HEK293T (cell line): ENCODE measurements at regions not wholly inside any gene's neighbourhood (a gene's known extent, or its start where the extent isn't known, plus 50 kb on each side); places are given as distances from the start of the nearest gene placed in this dataset.

ENCODE experiments used
- ARNT ChIP-seq: fragments of 450-650 bp; IDR thresholded peaks from 2 replicates; pipeline ENCODE4 v1.6.1; 2017; ENCODE audit warnings: mild to moderate bottlenecking
- BHLHE40 ChIP-seq: fragments of 450-650 bp; IDR thresholded peaks from 2 replicates; pipeline ENCODE4 v1.6.1; 2016; ENCODE audit warnings: mild to moderate bottlenecking, moderate library complexity, borderline replicate concordance
- ELF4 ChIP-seq: fragments of 450-650 bp; IDR thresholded peaks from 2 replicates; pipeline ENCODE4 v1.6.1; 2017; ENCODE audit warnings: antibody characterized with exemption
- FOXA1 ChIP-seq: fragments of 450-650 bp; IDR thresholded peaks from 2 replicates; pipeline ENCODE4 v1.6.1; 2016; ENCODE audit warnings: mild to moderate bottlenecking
- LEF1 ChIP-seq: fragments of 450-650 bp; IDR thresholded peaks from 2 replicates; pipeline ENCODE4 v1.6.1; 2017; ENCODE audit warnings: mild to moderate bottlenecking, borderline replicate concordance
- SP1 ChIP-seq: fragments of 450-650 bp; IDR thresholded peaks from 2 replicates; pipeline ENCODE4 v1.6.1; 2017
- SUZ12 ChIP-seq: fragments of 450-650 bp; IDR thresholded peaks from 2 replicates; pipeline ENCODE4 v1.6.1; 2016; ENCODE audit warnings: mild to moderate bottlenecking
- TARDBP ChIP-seq: fragments of 450-650 bp; IDR thresholded peaks from 2 replicates; pipeline ENCODE4 v1.6.1; 2016

DNA sequence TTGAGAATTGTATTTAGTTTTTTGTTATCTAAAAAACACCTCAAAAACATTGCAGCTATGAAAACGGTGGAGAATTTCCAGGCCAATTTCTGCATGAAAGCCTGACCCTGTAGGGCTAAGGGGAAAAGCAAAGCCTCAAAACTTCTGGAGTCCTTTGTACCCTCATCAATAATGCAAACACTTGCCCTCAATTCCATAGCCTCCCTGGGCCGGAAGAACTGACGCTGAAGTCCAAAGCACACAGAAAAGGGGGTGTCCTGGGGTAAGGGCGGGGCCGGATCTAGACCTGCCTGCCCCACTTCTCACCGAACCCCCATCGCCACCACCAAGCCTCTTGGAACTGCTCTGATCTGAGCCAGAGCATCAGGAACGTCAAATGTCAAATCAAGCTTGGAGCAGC lies 173.9 kb upstream of the S100G start:
- TF ChIP-seq FOXA1 (no peak), ARNT (no peak), SUZ12 (no peak), TARDBP (no peak), ELF4 (no peak), BHLHE40 (no peak), SP1 (no peak), LEF1 (no peak)
